SU-DHL-6 (cell line): ENCODE measurements at regions not wholly inside any gene's neighbourhood (a gene's known extent, or its start where the extent isn't known, plus 50 kb on each side); places are given as distances from the start of the nearest gene placed in this dataset.

Source experiments
- H2AFZ ChIP-seq: fragments of 200-600 bp; sonication (generic); 2 replicates; pipeline ENCODE4 v1.6.1; 2014; ENCODE audit warnings: low read depth, mild to moderate bottlenecking, moderate library complexity, mixed read lengths, antibody characterized with exemption, low read length; ENCODE audit not compliant: severe bottlenecking
- H3F3A ChIP-seq: fragments of 200-600 bp; shearing (Covaris generic); 2 replicates; pipeline ENCODE4 v1.6.0; 2016; ENCODE audit warnings: antibody characterized with exemption, mild to moderate bottlenecking; ENCODE audit not compliant: insufficient read depth
- H3K27ac ChIP-seq: fragments of 200-600 bp; sonication (generic); 2 replicates; pipeline ENCODE4 v1.5.1; 2016; ENCODE audit warnings: low read depth, mild to moderate bottlenecking, low read length, moderate library complexity, mixed read lengths
- H3K27me3 ChIP-seq: fragments of 200-600 bp; sonication (generic), shearing (Covaris generic); 2 replicates; pipeline ENCODE4 v1.6.0; 2014; ENCODE audit warnings: mild to moderate bottlenecking, low read length
- H3K36me3 ChIP-seq: fragments of 200-600 bp; sonication (generic); 2 replicates; pipeline ENCODE4 v1.6.1; 2014; ENCODE audit warnings: mild to moderate bottlenecking, low read length, mixed read lengths
- H3K4me2 ChIP-seq: fragments of 300-600, 200-600 bp; shearing (Covaris generic), sonication (generic); 2 replicates; pipeline ENCODE4 v1.6.0; 2014; ENCODE audit warnings: low read length, low read depth, mild to moderate bottlenecking; ENCODE audit not compliant: poor library complexity, severe bottlenecking
- H3K4me3 ChIP-seq: fragments of 200-600 bp; sonication (generic); 2 replicates; pipeline ENCODE4 v1.5.1; 2014; ENCODE audit warnings: antibody characterized with exemption, low read length, mild to moderate bottlenecking, mixed read lengths; ENCODE audit not compliant: insufficient read depth, poor library complexity, severe bottlenecking
- H3K79me2 ChIP-seq: fragments of 200-600 bp; sonication (generic); 2 replicates; pipeline ENCODE4 v1.6.1; 2014; ENCODE audit warnings: mild to moderate bottlenecking, low read length, moderate library complexity; ENCODE audit not compliant: insufficient read depth
- H3K9ac ChIP-seq: fragments of 200-600 bp; sonication (generic); 2 replicates; pipeline ENCODE4 v1.7.0; 2014; ENCODE audit warnings: mild to moderate bottlenecking, low read length
- H3K9me2 ChIP-seq: fragments of 200-600 bp; sonication (generic); replicated peaks from 2 replicates; pipeline ENCODE4 v1.6.1; 2014; ENCODE audit warnings: low read length; ENCODE audit not compliant: insufficient read depth
- H3K9me3 ChIP-seq: fragments of 200-600 bp; sonication (generic); 2 replicates; pipeline ENCODE4 v1.6.1; 2014; ENCODE audit warnings: low read length, mixed read lengths; ENCODE audit not compliant: insufficient read depth
- H4K20me1 ChIP-seq: fragments of 200-600 bp; sonication (generic); 2 replicates; pipeline ENCODE4 v1.6.1; 2014; ENCODE audit warnings: low read depth, mild to moderate bottlenecking, antibody characterized with exemption, low read length, moderate library complexity, mixed read lengths
- CTCF ChIP-seq: fragments of 200-600 bp; sonication (generic); IDR thresholded peaks from one replicate; pipeline ENCODE4 v1.5.1; 2017; ENCODE audit warnings: antibody characterized with exemption, mild to moderate bottlenecking, low read length, moderate library complexity; ENCODE audit not compliant: insufficient read depth, poor library complexity, severe bottlenecking
- EZH2phosphoT487 ChIP-seq: fragments of 200-600 bp; sonication (generic), shearing (Covaris generic); conservative IDR thresholded peaks from 2 replicates; pipeline ENCODE4 v1.6.1; 2018; ENCODE audit warnings: mild to moderate bottlenecking, antibody characterized with exemption, low read length, moderate library complexity, mixed read lengths

DNA sequence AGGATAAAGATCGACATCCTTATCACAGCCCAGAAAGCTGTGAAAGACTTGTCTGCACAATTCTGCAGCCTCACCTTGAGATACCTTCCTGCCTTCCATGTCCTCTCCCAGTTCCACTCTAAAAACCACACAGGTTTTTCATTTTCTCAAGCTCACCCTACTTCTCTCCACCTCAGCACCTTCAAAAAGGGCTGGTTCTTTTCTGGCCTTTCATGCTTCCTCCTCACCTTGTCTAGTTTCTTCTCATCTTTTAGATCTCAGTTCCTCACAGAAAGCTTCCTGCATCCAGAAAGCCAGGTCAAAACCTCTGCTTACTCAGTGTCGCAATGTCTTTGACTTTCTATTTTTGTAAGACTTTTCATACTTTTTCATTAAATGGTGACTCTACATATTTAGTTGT is 140.2 kb upstream of the STT3B start:
- no peak overlapping the region for H3K27ac ChIP-seq
- H3K9me2 ChIP-seq: no peaks in the 10 kb centered on the region
- H3K9me3 ChIP-seq: no peaks in the 10 kb centered on the region
- no peak overlapping the region for H3K4me3 ChIP-seq
- H4K20me1 ChIP-seq: no peaks in the 10 kb centered on the region
- no peak overlapping the region for H3K4me2 ChIP-seq
- no peak overlapping the region for H2AFZ ChIP-seq
- no peaks in the 10 kb centered on the region for H3K36me3 ChIP-seq
- TF ChIP-seq EZH2phosphoT487 (no peak), CTCF (no peak)
- no peaks in the 10 kb centered on the region for H3K27me3 ChIP-seq
- no peaks in the 10 kb centered on the region for H3K79me2 ChIP-seq
- no peak overlapping the region for H3K9ac ChIP-seq
- H3F3A ChIP-seq: no peaks in the 10 kb centered on the region

GRCh38 chr3:31399271-31399670 is 133.5 kb upstream of the STT3B start:
- Histone ChIP-seq H3F3A (no peaks in the 10 kb centered on the region), H3K27ac (no peak overlapping the region), H3K27me3 (no peaks in the 10 kb centered on the region), H3K4me3 (no peak overlapping the region), H2AFZ (no peak overlapping the region), H3K9ac (no peak overlapping the region), H3K9me2 (no peaks in the 10 kb centered on the region), H3K79me2 (no peaks in the 10 kb centered on the region), H3K36me3 (no peaks in the 10 kb centered on the region), H3K4me2 (no peak overlapping the region), H4K20me1 (no peaks in the 10 kb centered on the region), H3K9me3 (no peaks in the 10 kb centered on the region)
- no peak for TF ChIP-seq EZH2phosphoT487
- no peak for TF ChIP-seq CTCF

- Histone ChIP-seq H3K4me2 (no peak overlapping the region), H3K36me3 (no peaks in the 10 kb centered on the region), H3K27me3 (no peaks in the 10 kb centered on the region), H3K27ac (no peak overlapping the region), H3K9me2 (no peaks in the 10 kb centered on the region), H3K4me3 (no peak overlapping the region), H3F3A (no peaks in the 10 kb centered on the region), H3K9ac (no peak overlapping the region), H3K79me2 (no peaks in the 10 kb centered on the region), H2AFZ (no peak overlapping the region), H4K20me1 (no peaks in the 10 kb centered on the region), H3K9me3 (no peaks in the 10 kb centered on the region)
- TF ChIP-seq EZH2phosphoT487 (no peak), CTCF (no peak)
These were observed 130.6 kb upstream of the STT3B start for GRCh38 chr3:31402117-31402516.

- Histone ChIP-seq H3K27ac (no peak overlapping the region), H3K9ac (no peak overlapping the region), H4K20me1 (no peaks in the 10 kb centered on the region), H3F3A (no peaks in the 10 kb centered on the region), H3K36me3 (no peaks in the 10 kb centered on the region), H3K4me2 (no peak overlapping the region), H3K79me2 (no peaks in the 10 kb centered on the region), H3K27me3 (no peaks in the 10 kb centered on the region), H3K9me3 (no peaks in the 10 kb centered on the region), H2AFZ (no peak overlapping the region), H3K4me3 (no peak overlapping the region), H3K9me2 (no peaks in the 10 kb centered on the region)
- no peak for TF ChIP-seq CTCF
These were observed 129.5 kb upstream of the STT3B start for GRCh38 chr3:31403197-31403596.
